ENCODE measurements at regions not wholly inside any gene's neighbourhood (a gene's known extent, or its start where the extent isn't known, plus 50 kb on each side); places are given as distances from the start of the nearest gene placed in this dataset.

- TF ChIP-seq CTCF (IDR thresholded peaks at IDR 0.05) (no peak), POLR2A (IDR thresholded peaks at IDR 0.05) (no peak)
These were observed 123.3 kb upstream of the SH3BP4 start for GRCh38 chr2:234828382-234829073.
